ENCODE measurements at regions not wholly inside any gene's neighbourhood (a gene's known extent, or its start where the extent isn't known, plus 50 kb on each side); places are given as distances from the start of the nearest gene placed in this dataset.

GRCh38 chr20:12594410-12595088 is 414.2 kb upstream of the SPTLC3 start:
- DNase-seq, result no peak

- DNase-seq, result no peak
Observed at GRCh38 chr20:12595841-12596240, 412.9 kb upstream of the SPTLC3 start.

- DNase-seq, result no peak
Observed at GRCh38 chr20:12596863-12597262, 411.9 kb upstream of the SPTLC3 start.

- no peak for DNase-seq
Observed at GRCh38 chr20:12597551-12597950, 411.2 kb upstream of the SPTLC3 start.

- no peak for DNase-seq
Observed at GRCh38 chr20:12598894-12599293, 409.9 kb upstream of the SPTLC3 start.

- DNase-seq, result no peak
Observed at GRCh38 chr20:12599494-12599893, 409.3 kb upstream of the SPTLC3 start.

- no peak for DNase-seq
Observed at GRCh38 chr20:12605751-12606150, 403.0 kb upstream of the SPTLC3 start.

GRCh38 chr20:12610871-12611270 is 397.9 kb upstream of the SPTLC3 start:
- no peak for DNase-seq

GRCh38 chr20:12614764-12615163 is 394.0 kb upstream of the SPTLC3 start:
- no peak for DNase-seq

GRCh38 chr20:12617076-12617475 is 391.7 kb upstream of the SPTLC3 start:
- no peak for DNase-seq

- no peak for DNase-seq
Observed at GRCh38 chr20:12623870-12624269, 384.9 kb upstream of the SPTLC3 start.

GRCh38 chr20:12627485-12627884 is 381.3 kb upstream of the SPTLC3 start:
- no peak for DNase-seq

- no peak for DNase-seq
Observed at GRCh38 chr20:12638633-12639312, 370.0 kb upstream of the SPTLC3 start.

GRCh38 chr20:12640251-12640650 is 368.5 kb upstream of the SPTLC3 start:
- no peak for DNase-seq

- DNase-seq, result no peak
Observed at GRCh38 chr20:12641619-12642018, 367.2 kb upstream of the SPTLC3 start.

GRCh38 chr20:12644461-12644860 is 364.3 kb upstream of the SPTLC3 start:
- no peak for DNase-seq

- DNase-seq, result no peak
Observed at GRCh38 chr20:12649234-12649633, 359.5 kb upstream of the SPTLC3 start.

GRCh38 chr20:12653642-12654041 is 355.1 kb upstream of the SPTLC3 start:
- DNase-seq, result no peak

- DNase-seq, result no peak
Observed at GRCh38 chr20:12659942-12660341, 348.8 kb upstream of the SPTLC3 start.

- DNase-seq, result no peak
Observed at GRCh38 chr20:12660918-12661317, 347.9 kb upstream of the SPTLC3 start.

- no peak for DNase-seq
Observed at GRCh38 chr20:12670301-12670700, 338.5 kb upstream of the SPTLC3 start.

- DNase-seq, result no peak
Observed at GRCh38 chr20:12673352-12673751, 335.4 kb upstream of the SPTLC3 start.

GRCh38 chr20:12677925-12678324 is 330.8 kb upstream of the SPTLC3 start:
- DNase-seq, result no peak

GRCh38 chr20:12679447-12679846 is 329.3 kb upstream of the SPTLC3 start:
- no peak for DNase-seq
